ENCODE measurements at regions not wholly inside any gene's neighbourhood (a gene's known extent, or its start where the extent isn't known, plus 50 kb on each side); places are given as distances from the start of the nearest gene placed in this dataset.

- BruUV-seq (replicated peaks): no TSS peak
- in situ Hi-C loops (cut with MboI): no loop called here
- H3K27ac ChIP-seq (ENCODE audit: control insufficient read depth, insufficient read depth): no peak overlapping the region
- ChIA-PET POLR2A (no interaction called here), RAD21 (ENCODE audit: unreplicated experiment) (no interaction called here), CTCF (no interaction called here), SMC1A (ENCODE audit: uncharacterized antibody, unreplicated experiment) (no interaction called here)
- no peak overlapping the region for H3K9ac ChIP-seq (ENCODE audit: control insufficient read depth, insufficient read depth, low read length)
- H3K4me3 ChIP-seq: no peak overlapping the region
- ATAC-seq: no peak
- H3K4me1 ChIP-seq (ENCODE audit: control insufficient read depth, insufficient read depth, low read length): no peaks in the 10 kb centered on the region
- H3K79me2 ChIP-seq (ENCODE audit: control insufficient read depth, insufficient read depth, low read length): no peaks in the 10 kb centered on the region
- whole genome bisulfite sequencing (ENCODE audit: insufficient coverage, insufficient replicate concordance, low lambda C conversion rate, missing lambda C conversion rate): 0% methylated on average over 2 of the region's 2 CpGs
- H4K20me1 ChIP-seq (ENCODE audit: control insufficient read depth, insufficient read depth): no peaks in the 10 kb centered on the region
- H3K27me3 ChIP-seq (replicated peaks in 1 of 2; ENCODE audit: control insufficient read depth in 2 of 2, insufficient read depth in 2 of 2, low read length in 1 of 2): peaks cover 0 to 2% of the 10 kb centered on the region in 2 experiments; a peak in 2 of 4 replicates
- no peaks in the 10 kb centered on the region for H3K36me3 ChIP-seq (ENCODE audit: control insufficient read depth in 2 of 2, insufficient read depth in 2 of 2, low read length in 1 of 2)
- no peak for FAIRE-seq
- no peak overlapping the region for H2AFZ ChIP-seq (ENCODE audit: control insufficient read depth, low read depth, low read length)
- H3K4me2 ChIP-seq (ENCODE audit: control insufficient read depth, insufficient read depth): no peak overlapping the region
- DNase-seq (ENCODE audit: low read depth, low spot score): no peak
- no peaks in the 10 kb centered on the region for H3K9me3 ChIP-seq (replicated peaks; ENCODE audit: control insufficient read depth, insufficient read depth, low read length)
- intact Hi-C loops (cut with micrococcal nuclease; ENCODE audit: unreplicated experiment): no loop called here
- no peak for TF ChIP-seq RCOR1 (conservative IDR thresholded peaks at IDR 0.05; ENCODE audit: low read depth, low read length)
- no peak for TF ChIP-seq ETV6 (conservative IDR thresholded peaks at IDR 0.05 in 1 of 2, IDR thresholded peaks at IDR 0.05 in 1 of 2; ENCODE audit: borderline replicate concordance in 1 of 2, low read depth in 1 of 2)
- no peak for TF ChIP-seq BCLAF1 (IDR thresholded peaks at IDR 0.05)
- TF ChIP-seq SREBF2 (IDR thresholded peaks at IDR 0.05; ENCODE audit: low read length): no peak
- no peak for TF ChIP-seq RUNX3 (IDR thresholded peaks at IDR 0.05; ENCODE audit: low read length)
- TF ChIP-seq HSF1 (IDR thresholded peaks at IDR 0.05; ENCODE audit: low read depth, low read length): no peak
- no peak for TF ChIP-seq YY1 (IDR thresholded peaks at IDR 0.05; ENCODE audit: low read depth, low read length)
- no peak for TF ChIP-seq CTCF (IDR thresholded peaks at IDR 0.05 in 2 of 3, conservative IDR thresholded peaks at IDR 0.05 in 1 of 3; ENCODE audit: control insufficient read depth in 2 of 3, extremely low read depth in 1 of 3, insufficient read depth in 1 of 3, low read depth in 3 of 3, low read length in 3 of 3)
- TF ChIP-seq BMI1 (IDR thresholded peaks at IDR 0.05; ENCODE audit: borderline replicate concordance): no peak
- no peak for TF ChIP-seq MEF2B (IDR thresholded peaks at IDR 0.05; ENCODE audit: partially characterized antibody, poor library complexity, severe bottlenecking)
- no peak for TF ChIP-seq EGR1 (IDR thresholded peaks at IDR 0.05; ENCODE audit: borderline replicate concordance in 1 of 2, low read depth in 2 of 2, low read length in 2 of 2)
- TF ChIP-seq MAX (IDR thresholded peaks at IDR 0.05; ENCODE audit: low read depth, low read length): no peak
- TF ChIP-seq RB1 (IDR thresholded peaks at IDR 0.05; ENCODE audit: borderline replicate concordance): no peak
- no peak for TF ChIP-seq ZNF217 (IDR thresholded peaks at IDR 0.05)
- TF ChIP-seq SKIL (IDR thresholded peaks at IDR 0.05; ENCODE audit: low read depth, poor library complexity, severe bottlenecking): no peak
These were observed 416.8 kb upstream of the ASIC2 start for GRCh38 chr17:33709881-33710280.

Measured in GM12878 (cell line).